ENCODE measurements at regions not wholly inside any gene's neighbourhood (a gene's known extent, or its start where the extent isn't known, plus 50 kb on each side); places are given as distances from the start of the nearest gene placed in this dataset.

DNA sequence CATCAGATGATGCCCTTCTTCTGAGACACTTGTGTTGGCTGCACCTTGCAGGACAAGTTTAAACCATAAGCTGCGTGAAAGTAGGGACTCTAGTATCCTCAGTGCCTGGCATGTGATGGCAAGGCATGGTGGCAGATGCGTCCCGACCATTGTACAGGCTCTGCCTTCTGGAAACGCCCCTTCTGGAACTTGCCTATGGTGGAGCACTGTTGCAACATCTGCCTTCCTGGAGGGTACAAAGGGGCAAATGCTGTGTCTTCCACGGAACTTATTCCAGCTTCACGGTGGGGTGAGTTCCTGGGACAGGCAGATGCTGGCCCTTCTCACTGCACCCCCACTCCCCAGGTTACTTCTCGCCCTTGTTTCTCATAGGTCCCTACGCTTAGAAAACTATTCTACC, 232.8 kb downstream of the THBS2 start:
- no peak for FAIRE-seq
- no peak for ATAC-seq
- ChIA-PET CTCF (interaction anchor here (1.1 to 1.2 kb wide), 2 partner anchors 10 to 651 kb away, joined by 3 read pairs; no protein-coding TSS in a partner anchor), POLR2A (no interaction called here)
- TF ChIP-seq EHMT2 (IDR thresholded peaks at IDR 0.05; ENCODE audit: low read depth) = no peak
- no peak for TF ChIP-seq HOXB5 (CRISPR knock-in tag; IDR thresholded peaks at IDR 0.05)
- TF ChIP-seq HOXB13 (CRISPR knock-in tag; IDR thresholded peaks at IDR 0.05; ENCODE audit: low read depth) = no peak
- no peak for TF ChIP-seq JUNB (IDR thresholded peaks at IDR 0.05)
- no peak for TF ChIP-seq MYC (IDR thresholded peaks at IDR 0.05; ENCODE audit: borderline replicate concordance, low read length)
- TF ChIP-seq, protein P1, sequence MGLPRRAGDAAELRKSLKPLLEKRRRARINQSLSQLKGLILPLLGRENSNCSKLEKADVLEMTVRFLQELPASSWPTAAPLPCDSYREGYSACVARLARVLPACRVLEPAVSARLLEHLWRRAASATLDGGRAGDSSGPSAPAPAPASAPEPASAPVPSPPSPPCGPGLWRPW (IDR thresholded peaks at IDR 0.05) = no peak
- no peak for TF ChIP-seq TP53 (CRISPR knock-in tag; IDR thresholded peaks at IDR 0.05)
- no peak for TF ChIP-seq BHLHE40 (IDR thresholded peaks at IDR 0.05; ENCODE audit: low read depth, low read length)
- no peak for TF ChIP-seq HDAC2 (IDR thresholded peaks at IDR 0.05)
- no peak for TF ChIP-seq RCOR1 (IDR thresholded peaks at IDR 0.05; ENCODE audit: low read depth, low read length)
- TF ChIP-seq EP300 (IDR thresholded peaks at IDR 0.05) = no peak
- TF ChIP-seq CBX2 (IDR thresholded peaks at IDR 0.05; ENCODE audit: borderline replicate concordance, low read depth) = no peak
- no peak for TF ChIP-seq ZC3H11A (IDR thresholded peaks at IDR 0.05)
- TF ChIP-seq, protein P2, sequence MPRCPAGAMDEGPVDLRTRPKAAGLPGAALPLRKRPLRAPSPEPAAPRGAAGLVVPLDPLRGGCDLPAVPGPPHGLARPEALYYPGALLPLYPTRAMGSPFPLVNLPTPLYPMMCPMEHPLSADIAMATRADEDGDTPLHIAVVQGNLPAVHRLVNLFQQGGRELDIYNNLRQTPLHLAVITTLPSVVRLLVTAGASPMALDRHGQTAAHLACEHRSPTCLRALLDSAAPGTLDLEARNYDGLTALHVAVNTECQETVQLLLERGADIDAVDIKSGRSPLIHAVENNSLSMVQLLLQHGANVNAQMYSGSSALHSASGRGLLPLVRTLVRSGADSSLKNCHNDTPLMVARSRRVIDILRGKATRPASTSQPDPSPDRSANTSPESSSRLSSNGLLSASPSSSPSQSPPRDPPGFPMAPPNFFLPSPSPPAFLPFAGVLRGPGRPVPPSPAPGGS (IDR thresholded peaks at IDR 0.05) = no peak
- TF ChIP-seq FOSL2 (IDR thresholded peaks at IDR 0.05) = no peak
- no peak for TF ChIP-seq FOSL2 (CRISPR knock-in tag; IDR thresholded peaks at IDR 0.05)
- TF ChIP-seq, protein P3, sequence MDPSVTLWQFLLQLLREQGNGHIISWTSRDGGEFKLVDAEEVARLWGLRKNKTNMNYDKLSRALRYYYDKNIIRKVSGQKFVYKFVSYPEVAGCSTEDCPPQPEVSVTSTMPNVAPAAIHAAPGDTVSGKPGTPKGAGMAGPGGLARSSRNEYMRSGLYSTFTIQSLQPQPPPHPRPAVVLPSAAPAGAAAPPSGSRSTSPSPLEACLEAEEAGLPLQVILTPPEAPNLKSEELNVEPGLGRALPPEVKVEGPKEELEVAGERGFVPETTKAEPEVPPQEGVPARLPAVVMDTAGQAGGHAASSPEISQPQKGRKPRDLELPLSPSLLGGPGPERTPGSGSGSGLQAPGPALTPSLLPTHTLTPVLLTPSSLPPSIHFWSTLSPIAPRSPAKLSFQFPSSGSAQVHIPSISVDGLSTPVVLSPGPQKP (IDR thresholded peaks at IDR 0.05; ENCODE audit: low read depth, low read length) = no peak
- WGBS (ENCODE audit: missing lambda C conversion rate) = 30% methylated on average over 7 of the region's 8 CpGs
- Histone ChIP-seq H3K4me1 (no peaks in the 10 kb centered on the region), H3K4me3 (no peak overlapping the region), H3K9me3 (no peaks in the 10 kb centered on the region), H3K4me2 (no peak overlapping the region), H3K27ac (no peak overlapping the region)
- no peak for DNase-seq (ENCODE audit: low read depth in 1 of 2, low spot score in 1 of 2)

DNA sequence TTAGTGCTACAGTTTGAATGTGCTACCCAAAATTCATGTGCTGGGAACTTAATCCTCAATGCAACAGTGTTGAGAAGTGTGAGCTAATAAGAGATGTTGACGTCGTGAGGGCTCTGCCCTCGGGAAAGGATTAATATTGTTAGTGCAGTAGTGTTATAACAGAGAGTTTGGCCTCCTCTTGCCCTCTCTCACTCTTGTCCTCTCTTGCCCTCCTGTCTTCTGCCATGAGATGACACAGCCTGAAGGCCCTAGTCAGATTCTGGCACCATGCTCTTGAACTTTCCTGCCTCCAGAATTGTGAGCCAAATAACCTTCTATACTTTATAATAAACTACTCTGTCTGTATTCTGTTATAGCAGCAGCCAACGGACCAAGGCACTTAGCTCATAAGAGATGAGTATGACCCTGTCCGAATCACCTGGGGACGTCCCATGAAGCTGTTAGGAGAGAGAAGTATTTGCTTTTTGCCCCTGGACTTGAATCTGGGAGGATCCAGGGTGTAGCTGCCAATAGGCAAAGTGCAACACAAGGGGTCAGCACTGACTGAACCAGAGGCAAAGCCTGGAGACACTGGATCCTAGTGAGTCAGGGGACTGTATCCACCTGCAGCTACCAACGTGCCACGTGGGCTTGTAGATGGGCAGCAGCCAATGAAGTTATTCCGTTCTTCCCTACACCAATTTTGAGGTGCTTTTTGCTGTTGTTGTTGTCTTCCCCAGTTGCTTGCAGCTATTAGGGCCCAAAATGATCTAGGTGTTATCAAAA, 233.7 kb downstream of the THBS2 start:
- H3K4me2 ChIP-seq = no peak overlapping the region
- no peak for FAIRE-seq
- H3K4me1 ChIP-seq = no peaks in the 10 kb centered on the region
- DNase-seq (ENCODE audit: low read depth in 1 of 2, low spot score in 1 of 2) = peak in 1 of 2 experiments; percentile 6
- H3K4me3 ChIP-seq = no peak overlapping the region
- WGBS (ENCODE audit: missing lambda C conversion rate) = 35% methylated on average over 9 of the region's 9 CpGs
- ChIA-PET CTCF (interaction anchor here (1.0 to 1.1 kb wide), 2 partner anchors 9 to 868 kb away, joined by 3 to 4 read pairs; no protein-coding TSS in a partner anchor), POLR2A (no interaction called here)
- no peak for TF ChIP-seq NFE2L2 (conservative IDR thresholded peaks at IDR 0.05; ENCODE audit: low read length)
- TF ChIP-seq RAD21 (conservative IDR thresholded peaks at IDR 0.05 in 1 of 2, IDR thresholded peaks at IDR 0.05 in 1 of 2) = 0 out of 5 replicates have a peak, but pooled peaks have one; percentile 13 to 19
- H3K27ac ChIP-seq = no peak overlapping the region
- no peaks in the 10 kb centered on the region for H3K9me3 ChIP-seq
- peak in 1 of 2 experiments; percentile 66; a peak in 3 of 6 replicates for ATAC-seq

DNA sequence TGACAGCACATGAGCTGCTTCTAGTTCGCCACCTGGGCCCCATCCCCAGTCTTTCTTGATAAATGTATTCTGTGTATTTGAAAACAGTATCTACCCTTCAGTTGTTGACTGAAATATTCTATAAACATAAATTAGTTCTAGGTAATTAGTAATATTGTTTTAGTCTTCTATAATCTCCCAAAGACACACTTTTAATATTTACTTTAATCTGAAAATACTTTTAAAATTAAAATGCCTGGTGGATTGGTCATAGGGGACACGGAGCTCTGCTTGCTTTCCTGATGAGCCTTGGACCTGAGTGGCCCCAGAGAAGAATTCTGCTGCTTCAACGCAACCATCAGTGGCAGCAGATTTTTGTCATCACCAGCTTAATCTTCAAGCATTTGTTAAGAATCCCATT, 234.5 kb downstream of the THBS2 start:
- ChIA-PET POLR2A (no interaction called here), CTCF (interaction anchor here (1.0 kb wide), 1 partner anchor 867 kb away, joined by 4 read pairs; no protein-coding TSS in a partner anchor)
- TF ChIP-seq MYC (IDR thresholded peaks at IDR 0.05; ENCODE audit: borderline replicate concordance, low read length) (no peak), CBX2 (IDR thresholded peaks at IDR 0.05; ENCODE audit: borderline replicate concordance, low read depth) (no peak), TFCP2L1 (CRISPR knock-in tag; IDR thresholded peaks at IDR 0.05) (no peak), FOSB (CRISPR knock-in tag; IDR thresholded peaks at IDR 0.05) (no peak), RNF2 (IDR thresholded peaks at IDR 0.05; ENCODE audit: borderline replicate concordance, low read depth) (no peak)
- TF ChIP-seq, protein P4, sequence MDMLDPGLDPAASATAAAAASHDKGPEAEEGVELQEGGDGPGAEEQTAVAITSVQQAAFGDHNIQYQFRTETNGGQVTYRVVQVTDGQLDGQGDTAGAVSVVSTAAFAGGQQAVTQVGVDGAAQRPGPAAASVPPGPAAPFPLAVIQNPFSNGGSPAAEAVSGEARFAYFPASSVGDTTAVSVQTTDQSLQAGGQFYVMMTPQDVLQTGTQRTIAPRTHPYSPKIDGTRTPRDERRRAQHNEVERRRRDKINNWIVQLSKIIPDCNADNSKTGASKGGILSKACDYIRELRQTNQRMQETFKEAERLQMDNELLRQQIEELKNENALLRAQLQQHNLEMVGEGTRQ (IDR thresholded peaks at IDR 0.05) = no peak
- TF ChIP-seq, protein P3 (IDR thresholded peaks at IDR 0.05; ENCODE audit: low read depth, low read length) = no peak
- TF ChIP-seq, protein P5, sequence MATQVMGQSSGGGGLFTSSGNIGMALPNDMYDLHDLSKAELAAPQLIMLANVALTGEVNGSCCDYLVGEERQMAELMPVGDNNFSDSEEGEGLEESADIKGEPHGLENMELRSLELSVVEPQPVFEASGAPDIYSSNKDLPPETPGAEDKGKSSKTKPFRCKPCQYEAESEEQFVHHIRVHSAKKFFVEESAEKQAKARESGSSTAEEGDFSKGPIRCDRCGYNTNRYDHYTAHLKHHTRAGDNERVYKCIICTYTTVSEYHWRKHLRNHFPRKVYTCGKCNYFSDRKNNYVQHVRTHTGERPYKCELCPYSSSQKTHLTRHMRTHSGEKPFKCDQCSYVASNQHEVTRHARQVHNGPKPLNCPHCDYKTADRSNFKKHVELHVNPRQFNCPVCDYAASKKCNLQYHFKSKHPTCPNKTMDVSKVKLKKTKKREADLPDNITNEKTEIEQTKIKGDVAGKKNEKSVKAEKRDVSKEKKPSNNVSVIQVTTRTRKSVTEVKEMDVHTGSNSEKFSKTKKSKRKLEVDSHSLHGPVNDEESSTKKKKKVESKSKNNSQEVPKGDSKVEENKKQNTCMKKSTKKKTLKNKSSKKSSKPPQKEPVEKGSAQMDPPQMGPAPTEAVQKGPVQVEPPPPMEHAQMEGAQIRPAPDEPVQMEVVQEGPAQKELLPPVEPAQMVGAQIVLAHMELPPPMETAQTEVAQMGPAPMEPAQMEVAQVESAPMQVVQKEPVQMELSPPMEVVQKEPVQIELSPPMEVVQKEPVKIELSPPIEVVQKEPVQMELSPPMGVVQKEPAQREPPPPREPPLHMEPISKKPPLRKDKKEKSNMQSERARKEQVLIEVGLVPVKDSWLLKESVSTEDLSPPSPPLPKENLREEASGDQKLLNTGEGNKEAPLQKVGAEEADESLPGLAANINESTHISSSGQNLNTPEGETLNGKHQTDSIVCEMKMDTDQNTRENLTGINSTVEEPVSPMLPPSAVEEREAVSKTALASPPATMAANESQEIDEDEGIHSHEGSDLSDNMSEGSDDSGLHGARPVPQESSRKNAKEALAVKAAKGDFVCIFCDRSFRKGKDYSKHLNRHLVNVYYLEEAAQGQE (IDR thresholded peaks at IDR 0.05) = no peak

More for the DNA sequence above, 234.5 kb downstream of the THBS2 start:
- WGBS (ENCODE audit: missing lambda C conversion rate) = 39% methylated on average over 3 of the region's 3 CpGs
- H3K4me3 ChIP-seq = no peak overlapping the region
- ATAC-seq (no peak), DNase-seq (ENCODE audit: low read depth in 1 of 2, low spot score in 1 of 2) (no peak), FAIRE-seq (no peak)
- H3K4me1 ChIP-seq = no peaks in the 10 kb centered on the region
- H3K27ac ChIP-seq = no peak overlapping the region
- no peak overlapping the region for H3K4me2 ChIP-seq
- no peaks in the 10 kb centered on the region for H3K9me3 ChIP-seq

All from A549 (cell line).